ENCODE measurements at regions not wholly inside any gene's neighbourhood (a gene's known extent, or its start where the extent isn't known, plus 50 kb on each side); places are given as distances from the start of the nearest gene placed in this dataset.

DNA sequence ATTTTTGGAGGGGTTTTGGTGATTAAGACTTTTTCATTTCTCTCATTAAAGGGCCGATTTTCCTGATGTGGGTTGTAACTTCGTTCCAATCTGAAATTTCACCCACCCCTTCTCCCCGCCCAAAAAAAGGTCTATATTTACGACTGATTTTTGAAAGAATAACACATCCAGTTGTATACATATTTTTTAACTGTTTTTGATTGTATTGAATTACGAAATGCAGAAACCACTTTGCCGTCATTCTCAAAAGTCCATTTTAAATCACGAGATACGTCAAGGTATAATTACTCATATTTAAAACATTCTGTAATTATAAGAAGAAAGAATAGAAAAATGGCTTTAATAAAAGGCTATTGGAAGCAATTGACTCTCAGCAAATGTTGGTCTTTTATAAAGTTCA lies 520.7 kb downstream of the MED13L start:
- TF ChIP-seq, protein P1, sequence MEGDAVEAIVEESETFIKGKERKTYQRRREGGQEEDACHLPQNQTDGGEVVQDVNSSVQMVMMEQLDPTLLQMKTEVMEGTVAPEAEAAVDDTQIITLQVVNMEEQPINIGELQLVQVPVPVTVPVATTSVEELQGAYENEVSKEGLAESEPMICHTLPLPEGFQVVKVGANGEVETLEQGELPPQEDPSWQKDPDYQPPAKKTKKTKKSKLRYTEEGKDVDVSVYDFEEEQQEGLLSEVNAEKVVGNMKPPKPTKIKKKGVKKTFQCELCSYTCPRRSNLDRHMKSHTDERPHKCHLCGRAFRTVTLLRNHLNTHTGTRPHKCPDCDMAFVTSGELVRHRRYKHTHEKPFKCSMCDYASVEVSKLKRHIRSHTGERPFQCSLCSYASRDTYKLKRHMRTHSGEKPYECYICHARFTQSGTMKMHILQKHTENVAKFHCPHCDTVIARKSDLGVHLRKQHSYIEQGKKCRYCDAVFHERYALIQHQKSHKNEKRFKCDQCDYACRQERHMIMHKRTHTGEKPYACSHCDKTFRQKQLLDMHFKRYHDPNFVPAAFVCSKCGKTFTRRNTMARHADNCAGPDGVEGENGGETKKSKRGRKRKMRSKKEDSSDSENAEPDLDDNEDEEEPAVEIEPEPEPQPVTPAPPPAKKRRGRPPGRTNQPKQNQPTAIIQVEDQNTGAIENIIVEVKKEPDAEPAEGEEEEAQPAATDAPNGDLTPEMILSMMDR (conservative IDR thresholded peaks at IDR 0.05; ENCODE audit: low read length) = no peak
- TF ChIP-seq EZH2phosphoT487 (IDR thresholded peaks at IDR 0.05; ENCODE audit: borderline replicate concordance) = no peak
- Histone ChIP-seq H3K4me3 (ENCODE audit: low read length, poor library complexity, severe bottlenecking) (no peak overlapping the region), H3K27me3 (ENCODE audit: insufficient read depth, low read length, poor library complexity, severe bottlenecking) (no peaks in the 10 kb centered on the region), H3K4me1 (ENCODE audit: insufficient read depth, low read length, poor library complexity, severe bottlenecking) (no peaks in the 10 kb centered on the region), H4K20me1 (ENCODE audit: insufficient read depth, low read length, poor library complexity, severe bottlenecking) (no peaks in the 10 kb centered on the region), H3K9me2 (replicated peaks; ENCODE audit: low read depth, low read length) (no peaks in the 10 kb centered on the region), H3K9ac (ENCODE audit: low read depth, low read length, poor library complexity, severe bottlenecking) (no peak overlapping the region), H2AFZ (ENCODE audit: low read length) (no peak overlapping the region), H3K36me3 (ENCODE audit: insufficient read depth, low read length) (no peaks in the 10 kb centered on the region), H3K9me3 (ENCODE audit: insufficient read depth, low read depth, low read length) (no peaks in the 10 kb centered on the region), H3K79me2 (ENCODE audit: insufficient read depth, low read length) (no peaks in the 10 kb centered on the region), H3F3A (ENCODE audit: low read depth) (no peaks in the 10 kb centered on the region), H3K4me2 (ENCODE audit: low read depth, low read length, poor library complexity, severe bottlenecking) (no peak overlapping the region)

DNA sequence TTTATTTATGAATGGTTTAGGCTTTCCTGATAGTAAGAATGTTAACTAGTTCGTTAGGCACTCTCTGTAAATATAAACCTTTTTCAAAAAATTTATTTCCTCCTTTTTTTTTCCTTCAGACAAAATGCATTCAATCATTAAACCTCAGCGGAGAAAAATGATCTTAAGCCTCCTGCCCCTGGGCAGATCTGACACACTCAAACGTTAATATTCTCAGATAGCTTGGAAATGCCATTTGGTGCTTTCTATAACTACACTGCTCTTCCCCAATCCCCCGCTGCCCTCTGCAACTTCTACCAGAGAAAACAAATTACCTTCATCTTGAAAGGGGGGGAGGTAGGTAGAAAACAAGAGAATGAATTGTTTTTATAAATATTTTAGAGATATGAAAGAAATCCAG lies 521.2 kb downstream of the MED13L start:
- Histone ChIP-seq H2AFZ (ENCODE audit: low read length) (no peak overlapping the region), H3K4me2 (ENCODE audit: low read depth, low read length, poor library complexity, severe bottlenecking) (no peak overlapping the region), H3K9me3 (ENCODE audit: insufficient read depth, low read depth, low read length) (no peaks in the 10 kb centered on the region), H3K36me3 (ENCODE audit: insufficient read depth, low read length) (no peaks in the 10 kb centered on the region), H3K4me1 (ENCODE audit: insufficient read depth, low read length, poor library complexity, severe bottlenecking) (no peaks in the 10 kb centered on the region), H3K27me3 (ENCODE audit: insufficient read depth, low read length, poor library complexity, severe bottlenecking) (no peaks in the 10 kb centered on the region), H3K79me2 (ENCODE audit: insufficient read depth, low read length) (no peaks in the 10 kb centered on the region), H3K4me3 (ENCODE audit: low read length, poor library complexity, severe bottlenecking) (no peak overlapping the region), H3F3A (ENCODE audit: low read depth) (no peaks in the 10 kb centered on the region), H3K9me2 (replicated peaks; ENCODE audit: low read depth, low read length) (no peaks in the 10 kb centered on the region), H4K20me1 (ENCODE audit: insufficient read depth, low read length, poor library complexity, severe bottlenecking) (no peaks in the 10 kb centered on the region), H3K9ac (ENCODE audit: low read depth, low read length, poor library complexity, severe bottlenecking) (no peak overlapping the region)
- TF ChIP-seq EZH2phosphoT487 (IDR thresholded peaks at IDR 0.05; ENCODE audit: borderline replicate concordance) = no peak
- TF ChIP-seq, protein P1 (conservative IDR thresholded peaks at IDR 0.05; ENCODE audit: low read length) = no peak

DNA sequence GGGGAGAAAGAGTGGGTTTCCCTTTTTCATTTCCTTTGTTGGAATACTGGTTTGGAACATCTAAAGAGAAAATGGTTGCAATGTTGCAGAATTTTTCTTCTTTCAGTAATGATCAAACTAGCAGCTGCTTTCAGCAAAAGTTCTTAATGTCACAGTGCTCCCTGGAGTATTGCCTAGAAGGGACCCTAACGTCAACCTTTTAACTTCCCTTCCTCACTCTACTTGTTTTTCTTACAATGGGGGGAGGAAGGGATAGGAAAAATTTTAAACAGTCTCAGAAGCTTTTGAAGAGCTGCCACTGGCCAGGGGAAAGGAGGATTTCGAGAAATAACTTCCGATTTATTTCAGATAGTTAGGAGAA lies 521.8 kb downstream of the MED13L start:
- H3F3A ChIP-seq (ENCODE audit: low read depth) = no peaks in the 10 kb centered on the region
- H4K20me1 ChIP-seq (ENCODE audit: insufficient read depth, low read length, poor library complexity, severe bottlenecking) = no peaks in the 10 kb centered on the region
- no peaks in the 10 kb centered on the region for H3K79me2 ChIP-seq (ENCODE audit: insufficient read depth, low read length)
- no peak overlapping the region for H3K9ac ChIP-seq (ENCODE audit: low read depth, low read length, poor library complexity, severe bottlenecking)
- no peaks in the 10 kb centered on the region for H3K9me3 ChIP-seq (ENCODE audit: insufficient read depth, low read depth, low read length)
- no peak overlapping the region for H3K4me3 ChIP-seq (ENCODE audit: low read length, poor library complexity, severe bottlenecking)
- peak overlapping the region; percentile 19; the same call in 1 of the 2 replicates for H2AFZ ChIP-seq (ENCODE audit: low read length)
- H3K4me1 ChIP-seq (ENCODE audit: insufficient read depth, low read length, poor library complexity, severe bottlenecking) = no peaks in the 10 kb centered on the region
- TF ChIP-seq EZH2phosphoT487 (IDR thresholded peaks at IDR 0.05; ENCODE audit: borderline replicate concordance) = no peak
- TF ChIP-seq, protein P1 (conservative IDR thresholded peaks at IDR 0.05; ENCODE audit: low read length) = no peak
- no peak overlapping the region for H3K4me2 ChIP-seq (ENCODE audit: low read depth, low read length, poor library complexity, severe bottlenecking)
- no peaks in the 10 kb centered on the region for H3K36me3 ChIP-seq (ENCODE audit: insufficient read depth, low read length)
- H3K27me3 ChIP-seq (ENCODE audit: insufficient read depth, low read length, poor library complexity, severe bottlenecking) = no peaks in the 10 kb centered on the region
- H3K9me2 ChIP-seq (replicated peaks; ENCODE audit: low read depth, low read length) = no peaks in the 10 kb centered on the region

Data from Loucy (cell line).